ENCODE measurements at regions not wholly inside any gene's neighbourhood (a gene's known extent, or its start where the extent isn't known, plus 50 kb on each side); places are given as distances from the start of the nearest gene placed in this dataset.
"Not testable (repeated sequence)": the region's sequence is repeated elsewhere in the genome, so short reads cannot be mapped to it uniquely, and the experiment has no call there.

GRCh38 chr11:134845474-134846327 lies 433.7 kb upstream of the B3GAT1 start:
- DNase-seq (ENCODE audit: low read depth) = no peak

GRCh38 chr11:134844838-134845237 lies 432.8 kb upstream of the B3GAT1 start:
- no peak for DNase-seq (ENCODE audit: low read depth)

GRCh38 chr11:134843735-134844134 lies 431.7 kb upstream of the B3GAT1 start:
- DNase-seq (ENCODE audit: low read depth) = no peak

GRCh38 chr11:134843020-134843419 lies 431.0 kb upstream of the B3GAT1 start:
- no peak for DNase-seq (ENCODE audit: low read depth)

- DNase-seq (ENCODE audit: low read depth) = no peak
Observed at GRCh38 chr11:134841972-134842371, 429.9 kb upstream of the B3GAT1 start.

- no peak for DNase-seq (ENCODE audit: low read depth)
Observed at GRCh38 chr11:134841411-134841810, 429.4 kb upstream of the B3GAT1 start.

GRCh38 chr11:134840945-134841344 lies 428.9 kb upstream of the B3GAT1 start:
- no peak for DNase-seq (ENCODE audit: low read depth)

- DNase-seq (ENCODE audit: low read depth) = not testable (repeated sequence)
Observed at GRCh38 chr11:134840165-134840564, 428.1 kb upstream of the B3GAT1 start.

- no peak for DNase-seq (ENCODE audit: low read depth)
Observed at GRCh38 chr11:134838708-134839107, 426.7 kb upstream of the B3GAT1 start.

GRCh38 chr11:134837887-134838232 lies 425.8 kb upstream of the B3GAT1 start:
- DNase-seq (ENCODE audit: low read depth) = no peak

GRCh38 chr11:134837166-134837886 lies 425.3 kb upstream of the B3GAT1 start:
- DNase-seq (ENCODE audit: low read depth) = no peak

GRCh38 chr11:134836561-134836960 lies 424.5 kb upstream of the B3GAT1 start:
- no peak for DNase-seq (ENCODE audit: low read depth)

GRCh38 chr11:134835561-134835960 lies 423.5 kb upstream of the B3GAT1 start:
- no peak for DNase-seq (ENCODE audit: low read depth)

- DNase-seq (ENCODE audit: low read depth) = no peak
Observed at GRCh38 chr11:134830312-134830711, 418.3 kb upstream of the B3GAT1 start.

GRCh38 chr11:134823970-134824369 lies 411.9 kb upstream of the B3GAT1 start:
- no peak for DNase-seq (ENCODE audit: low read depth)

GRCh38 chr11:134822897-134823296 lies 410.9 kb upstream of the B3GAT1 start:
- DNase-seq (ENCODE audit: low read depth) = no peak

- DNase-seq (ENCODE audit: low read depth) = no peak
Observed at GRCh38 chr11:134821422-134821821, 409.4 kb upstream of the B3GAT1 start.

- DNase-seq (ENCODE audit: low read depth) = no peak
Observed at GRCh38 chr11:134819041-134819440, 407.0 kb upstream of the B3GAT1 start.

GRCh38 chr11:134818516-134818915 lies 406.5 kb upstream of the B3GAT1 start:
- no peak for DNase-seq (ENCODE audit: low read depth)

- DNase-seq (ENCODE audit: low read depth) = no peak
Observed at GRCh38 chr11:134815404-134815803, 403.4 kb upstream of the B3GAT1 start.

- DNase-seq (ENCODE audit: low read depth) = no peak
Observed at GRCh38 chr11:134807997-134808396, 396.0 kb upstream of the B3GAT1 start.

- DNase-seq (ENCODE audit: low read depth) = no peak
Observed at GRCh38 chr11:134802598-134802997, 390.6 kb upstream of the B3GAT1 start.

GRCh38 chr11:134802116-134802515 lies 390.1 kb upstream of the B3GAT1 start:
- DNase-seq (ENCODE audit: low read depth) = no peak

GRCh38 chr11:134801570-134801969 lies 389.5 kb upstream of the B3GAT1 start:
- no peak for DNase-seq (ENCODE audit: low read depth)
